Kidney (tissue), 13 donors: ENCODE measurements at regions not wholly inside any gene's neighbourhood (a gene's known extent, or its start where the extent isn't known, plus 50 kb on each side); places are given as distances from the start of the nearest gene placed in this dataset.

Source experiments
- DNase-seq, 5 donors: peaks; one replicate each; pipeline ENCODE4 v3.0.0-alpha.2; 2013 to 2020
- FAIRE-seq: peaks from 2 replicates; lab custom pipeline; 2012; peaks lifted over from hg19 to GRCh38; lab: Jason Lieb, UNC
- H3K27ac ChIP-seq, 2 donors: one replicate each; pipeline ENCODE4 v1.7.0; 2013; ENCODE audit warnings: low read depth in 2 of 2, low read length in 2 of 2, inconsistent platforms in 1 of 2
- H3K27me3 ChIP-seq: one replicate; pipeline ENCODE4 v1.7.1; 2013; ENCODE audit warnings: low read length, inconsistent platforms; ENCODE audit not compliant: control insufficient read depth, insufficient read depth
- H3K36me3 ChIP-seq, 3 donors: one replicate each; pipeline versions ENCODE4 v1.7.0 to v1.7.1; 2013; ENCODE audit warnings: low read length in 3 of 3, control low read depth in 1 of 3, inconsistent platforms in 1 of 3; ENCODE audit not compliant: insufficient read depth in 3 of 3, control insufficient read depth in 2 of 3
- H3K4me1 ChIP-seq, 3 donors: one replicate each; pipeline versions ENCODE4 v1.7.0 to v1.7.1; 2013; ENCODE audit warnings: low read length in 3 of 3, inconsistent platforms in 1 of 3, low read depth in 1 of 3; ENCODE audit not compliant: control insufficient read depth in 2 of 3, insufficient read depth in 2 of 3
- H3K4me3 ChIP-seq, 3 donors: one replicate each; pipeline versions ENCODE4 v1.7.0 to v1.8.1; 2013; ENCODE audit warnings: low read length in 3 of 3, control low read depth in 1 of 3, inconsistent platforms in 1 of 3
- H3K9ac ChIP-seq, 3 donors: one replicate each; pipeline versions ENCODE4 v1.7.0 to v1.7.1; 2013; ENCODE audit warnings: low read length in 3 of 3, control low read depth in 1 of 3, inconsistent platforms in 1 of 3
- H3K9me3 ChIP-seq, 3 donors: one replicate each; pipeline versions ENCODE4 v1.7.0 to v1.7.1; 2013; ENCODE audit warnings: low read length in 3 of 3, control low read depth in 1 of 3, inconsistent platforms in 1 of 3; ENCODE audit not compliant: control insufficient read depth in 2 of 3, insufficient read depth in 1 of 3
- CTCF ChIP-seq: IDR thresholded peaks from 3 replicates; pipeline ENCODE4 v1.5.1; 2012; ENCODE audit warnings: mild to moderate bottlenecking, moderate library complexity, borderline replicate concordance; ENCODE audit not compliant: insufficient read depth; ENCODE audit errors: extremely low read depth
- intact Hi-C: fragments of 100-400 bp; cut with DNase I; formaldehyde crosslinking; loops from one replicate; pipeline ENCODE4 v1.11.1; 2022
- donor health status: control.
- donor health status: control.
- donor health status: control.
- donor health status: control.
- donor health status: control.
- donor health status: DM: yes; HTN: yes; CAD: no.
- donor health status: Normal renal cell carcinoma (clear cell type).

- no peak overlapping the region for H3K27ac ChIP-seq
- intact Hi-C loops, result no loop called here
- H3K4me1 ChIP-seq, result no peaks in the 10 kb centered on the region
- DNase-seq (no peak), FAIRE-seq (no peak)
- no peaks in the 10 kb centered on the region for H3K36me3 ChIP-seq
- TF ChIP-seq CTCF, result no peak
- no peak overlapping the region for H3K9ac ChIP-seq
- no peak overlapping the region for H3K4me3 ChIP-seq
- no peaks in the 10 kb centered on the region for H3K9me3 ChIP-seq
- no peaks in the 10 kb centered on the region for H3K27me3 ChIP-seq
These were observed 76.1 kb upstream of the CNIH3 start for GRCh38 chr1:224539971-224540370.

- Histone ChIP-seq H3K27me3 (no peaks in the 10 kb centered on the region), H3K4me3 (no peak overlapping the region), H3K27ac (no peak overlapping the region), H3K36me3 (no peaks in the 10 kb centered on the region), H3K9ac (no peak overlapping the region), H3K4me1 (no peaks in the 10 kb centered on the region), H3K9me3 (no peaks in the 10 kb centered on the region)
- TF ChIP-seq CTCF, result no peak
- FAIRE-seq (no peak), DNase-seq (no peak)
- intact Hi-C loops, result no loop called here
These were observed 75.6 kb upstream of the CNIH3 start for GRCh38 chr1:224540535-224540934.

GRCh38 chr1:224541072-224541790 lies 74.9 kb upstream of the CNIH3 start:
- no peak for DNase-seq
- no peak for TF ChIP-seq CTCF

More at GRCh38 chr1:224541072-224541790, 74.9 kb upstream of the CNIH3 start:
- H3K36me3 ChIP-seq, result no peaks in the 10 kb centered on the region
- no peaks in the 10 kb centered on the region for H3K9me3 ChIP-seq
- H3K27ac ChIP-seq, result no peak overlapping the region
- no peak overlapping the region for H3K9ac ChIP-seq
- intact Hi-C loops, result no loop called here
- H3K4me3 ChIP-seq, result no peak overlapping the region
- no peaks in the 10 kb centered on the region for H3K4me1 ChIP-seq
- H3K27me3 ChIP-seq, result no peaks in the 10 kb centered on the region
- no peak for FAIRE-seq
